ENCODE measurements at regions not wholly inside any gene's neighbourhood (a gene's known extent, or its start where the extent isn't known, plus 50 kb on each side); places are given as distances from the start of the nearest gene placed in this dataset.

- TF ChIP-seq TAF1 (IDR thresholded peaks at IDR 0.05; ENCODE audit: low read depth, low read length) (no peak), SRF (IDR thresholded peaks at IDR 0.05; ENCODE audit: low read depth, low read length) (no peak), SIRT6 (IDR thresholded peaks at IDR 0.05; ENCODE audit: low read length) (no peak)
- Histone ChIP-seq H4K5ac (ENCODE audit: insufficient read length, low read depth, low read length) (no peak overlapping the region), H2BK5ac (ENCODE audit: low read depth, low read length) (no peak overlapping the region), H3K56ac (replicated peaks; ENCODE audit: insufficient read length, low read depth, low read length) (no peak overlapping the region), H2BK15ac (ENCODE audit: low read length) (no peak overlapping the region), H3K23ac (ENCODE audit: insufficient read length) (no peak overlapping the region), H3K36me3 (ENCODE audit: control insufficient read depth in 2 of 4, insufficient read depth in 4 of 4, low read length in 3 of 4) (no peaks in the 10 kb centered on the region), H2BK120ac (replicated peaks; ENCODE audit: low read depth, low read length) (no peak overlapping the region), H4K20me1 (replicated peaks in 1 of 2; ENCODE audit: control insufficient read depth in 1 of 2, insufficient read depth in 2 of 2, low read length in 2 of 2) (no peaks in the 10 kb centered on the region), H2AK5ac (ENCODE audit: low read depth, low read length) (no peak overlapping the region), H3K4me1 (replicated peaks in 1 of 4; ENCODE audit: control insufficient read depth in 3 of 4, insufficient read depth in 4 of 4, low read length in 3 of 4) (no peaks in the 10 kb centered on the region), H3K14ac (ENCODE audit: insufficient read length) (no peak overlapping the region), H3K4me2 (ENCODE audit: insufficient read depth in 1 of 2, low read depth in 2 of 2, low read length in 2 of 2) (no peak overlapping the region), H2BK20ac (ENCODE audit: low read length) (no peak overlapping the region), H3K27ac (ENCODE audit: low read depth, low read length) (no peak overlapping the region), H3K79me1 (ENCODE audit: low read depth, low read length) (no peaks in the 10 kb centered on the region), H3K79me2 (ENCODE audit: control insufficient read depth in 1 of 2, insufficient read depth in 2 of 2, low read length in 2 of 2) (no peaks in the 10 kb centered on the region), H3K9ac (replicated peaks in 1 of 4; ENCODE audit: extremely low read depth in 1 of 4, low read depth in 3 of 4, low read length in 3 of 4) (no peak overlapping the region), H3K18ac (ENCODE audit: extremely low read depth, low read length) (no peak overlapping the region), H3K9me3 (ENCODE audit: insufficient read depth in 2 of 2, low read depth in 1 of 2, low read length in 1 of 2) (0 out of 4 replicates have a peak, but pooled peaks cover 0 to 1% of the 10 kb centered on the region in 2 experiments), H3K27me3 (replicated peaks in 1 of 4; ENCODE audit: control insufficient read depth in 3 of 4, extremely low read depth in 1 of 4, insufficient read depth in 3 of 4, low read length in 3 of 4) (no peaks in the 10 kb centered on the region), H3K4me3 (ENCODE audit: extremely low read depth in 1 of 4, insufficient read depth in 2 of 4, low read depth in 3 of 4, low read length in 4 of 4) (no peak overlapping the region), H3K23me2 (ENCODE audit: low read depth, low read length) (no peaks in the 10 kb centered on the region), H2AFZ (ENCODE audit: low read length) (no peak overlapping the region), H4K91ac (replicated peaks; ENCODE audit: insufficient read length, low read length) (no peak overlapping the region), H2BK12ac (ENCODE audit: low read depth, low read length) (no peak overlapping the region), H4K8ac (ENCODE audit: extremely low read depth, insufficient read depth, low read length) (no peak overlapping the region), H3K4ac (replicated peaks; ENCODE audit: insufficient read length, low read depth, low read length) (no peak overlapping the region)
- DNase-seq (ENCODE audit: low read depth in 1 of 2, low spot score in 2 of 2) (no peak), FAIRE-seq (no peak)
- ChIA-PET CTCF (ENCODE audit: partially characterized antibody) (no interaction called here), POLR2A (ENCODE audit: partially characterized antibody) (no interaction called here)
- WGBS, 2 experiments (ENCODE audit: extremely low coverage in 1 of 2, insufficient coverage in 1 of 2, insufficient read length in 1 of 2, insufficient replicate concordance in 2 of 2, low coverage in 1 of 2, low lambda C conversion rate in 2 of 2, missing lambda C conversion rate in 1 of 2): 93% methylated on average over 1 of the region's 1 CpG; no CpG with 5 or more reads in 1 of the 2 experiments
Measured at GRCh38 chr3:90132197-90132596, 1024.8 kb downstream of the EPHA3 start.

All from H1 (cell line).